Stromal cell of bone marrow (primary cell): ENCODE measurements at regions not wholly inside any gene's neighbourhood (a gene's known extent, or its start where the extent isn't known, plus 50 kb on each side); places are given as distances from the start of the nearest gene placed in this dataset.
"Not testable (repeated sequence)": the region's sequence is repeated elsewhere in the genome, so short reads cannot be mapped to it uniquely, and the experiment has no call there.

Experiments used
- DNase-seq: peaks from one replicate; pipeline ENCODE4 v3.0.0-alpha.2; 2012; ENCODE audit warnings: low read depth

- no peak for DNase-seq
Measured at GRCh38 chr22:49349181-49349835, 478.4 kb downstream of the BRD1 start.

DNA sequence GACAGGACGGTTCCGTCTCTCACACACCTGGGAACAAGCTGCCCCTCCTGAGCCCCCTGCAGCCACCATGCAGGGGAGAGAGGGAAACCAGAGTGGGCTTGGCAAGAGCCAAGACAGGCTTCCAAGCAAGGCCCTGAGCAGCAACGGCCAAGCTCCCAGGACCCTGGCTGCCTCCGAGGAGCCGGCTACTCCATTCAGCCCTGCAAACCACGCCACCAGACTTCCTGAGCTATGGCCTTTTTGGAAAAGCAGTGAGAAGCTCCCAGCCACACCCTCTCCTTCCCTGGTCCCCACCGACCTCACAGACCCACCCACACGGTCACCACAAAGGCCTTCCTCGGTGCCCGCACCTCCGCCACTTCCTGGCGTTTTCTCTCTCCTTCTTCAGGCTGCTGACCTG, 479.0 kb downstream of the BRD1 start:
- no peak for DNase-seq

DNA sequence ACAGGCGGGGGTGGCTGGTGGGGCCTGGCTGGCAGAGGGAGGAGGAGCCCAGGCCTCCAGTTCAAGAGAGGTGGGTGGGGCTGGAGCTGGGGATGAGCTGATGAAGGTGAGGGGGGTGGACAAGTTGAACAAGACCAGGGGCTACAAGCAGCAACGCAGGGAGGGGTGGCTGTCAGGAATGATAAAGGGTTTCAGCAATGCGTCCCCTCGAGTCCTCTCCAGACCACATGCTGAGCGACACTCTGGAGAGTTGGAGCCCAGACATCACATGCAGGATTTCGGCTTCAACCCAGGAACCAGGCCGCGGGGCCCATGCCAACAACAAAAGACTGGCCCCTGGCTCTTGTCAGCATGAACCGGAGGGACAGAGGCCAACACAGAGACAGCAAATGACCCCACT, 480.3 kb downstream of the BRD1 start:
- DNase-seq: no peak

DNA sequence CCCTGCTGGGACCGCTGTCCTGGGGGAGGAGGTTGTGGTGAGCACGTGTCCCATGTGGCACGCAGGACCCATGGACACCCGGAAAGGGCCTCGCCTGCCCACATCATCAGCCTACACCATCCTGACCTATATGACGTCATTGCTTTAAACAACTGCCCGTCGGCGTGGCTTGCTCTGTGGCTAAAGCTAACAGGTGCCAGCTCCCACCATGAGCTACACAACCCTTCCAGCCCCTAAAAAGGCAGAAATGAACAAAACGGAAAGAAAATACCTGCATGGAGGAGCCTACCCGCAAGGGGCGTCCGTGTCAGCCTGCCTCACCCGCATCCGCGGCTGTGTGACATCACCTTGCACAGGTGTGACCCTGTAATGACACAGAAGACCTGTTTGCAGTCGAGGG, 481.8 kb downstream of the BRD1 start:
- DNase-seq: no peak

DNA sequence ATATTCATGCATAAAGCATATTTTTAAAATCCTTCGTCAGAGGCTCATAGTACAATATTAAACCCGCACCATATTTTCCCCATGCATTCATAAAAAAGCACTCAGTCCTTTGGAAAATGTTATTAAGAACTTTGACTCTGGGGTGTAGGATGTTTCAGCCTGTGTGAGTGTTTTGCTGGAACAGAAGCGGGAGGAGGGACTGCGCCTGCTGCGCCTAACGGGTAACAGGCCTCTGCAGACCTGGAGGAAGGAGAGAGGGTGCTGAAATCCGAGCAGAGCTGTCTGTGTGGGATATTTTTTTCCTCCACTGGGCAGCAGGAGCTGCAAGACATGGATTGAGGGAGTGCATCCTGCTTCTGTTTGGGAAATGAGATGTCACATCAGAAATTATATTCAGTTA, 483.0 kb downstream of the BRD1 start:
- DNase-seq: no peak

- DNase-seq: no peak
Measured at GRCh38 chr22:49344161-49344560, 483.5 kb downstream of the BRD1 start.

DNA sequence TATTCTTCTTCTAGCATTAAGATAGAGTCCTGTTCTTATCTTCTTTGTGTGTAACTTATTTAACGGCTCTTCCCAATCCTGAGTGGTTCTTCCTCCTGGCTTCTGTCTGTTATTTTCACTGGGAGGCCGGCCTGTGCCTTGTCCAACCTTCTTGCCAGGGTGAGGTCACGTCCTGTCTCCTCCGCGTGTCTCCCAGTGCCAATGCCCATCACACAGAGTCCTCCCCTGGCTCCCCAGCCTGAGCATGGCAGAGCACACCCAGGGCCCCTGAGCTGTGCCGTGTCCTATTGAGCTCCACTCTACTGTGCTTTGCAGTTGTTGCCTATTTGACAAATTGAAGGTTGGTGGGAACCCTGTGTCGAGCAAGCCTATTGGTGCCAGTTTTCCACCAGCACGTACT, 487.3 kb downstream of the BRD1 start:
- DNase-seq: no peak

GRCh38 chr22:49336483-49336882, 491.2 kb downstream of the BRD1 start:
- not testable (repeated sequence) for DNase-seq

GRCh38 chr22:49334976-49335375, 492.7 kb downstream of the BRD1 start:
- DNase-seq: no peak

GRCh38 chr22:49334449-49334789, 493.3 kb downstream of the BRD1 start:
- no peak for DNase-seq

GRCh38 chr22:49333206-49333605, 494.5 kb downstream of the BRD1 start:
- no peak for DNase-seq

DNA sequence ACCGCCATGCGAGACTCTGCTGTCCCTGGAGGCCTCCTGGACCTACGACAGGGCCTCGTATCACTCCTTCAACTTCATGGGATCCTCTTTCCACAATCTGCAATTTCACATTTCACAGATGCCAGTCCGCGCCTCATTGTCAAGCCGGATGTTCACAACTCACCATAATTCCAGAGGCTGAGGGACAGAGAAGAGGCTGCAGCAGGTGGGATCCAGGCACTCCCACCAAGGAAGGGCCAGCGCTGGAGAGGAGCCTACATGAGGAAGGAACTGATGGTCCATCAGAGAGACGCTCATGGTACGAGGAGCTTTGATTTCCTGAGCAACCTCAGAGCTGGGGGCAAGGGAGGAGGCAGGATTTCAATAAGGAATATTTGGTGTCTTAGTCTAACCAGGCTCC, 495.0 kb downstream of the BRD1 start:
- no peak for DNase-seq

DNA sequence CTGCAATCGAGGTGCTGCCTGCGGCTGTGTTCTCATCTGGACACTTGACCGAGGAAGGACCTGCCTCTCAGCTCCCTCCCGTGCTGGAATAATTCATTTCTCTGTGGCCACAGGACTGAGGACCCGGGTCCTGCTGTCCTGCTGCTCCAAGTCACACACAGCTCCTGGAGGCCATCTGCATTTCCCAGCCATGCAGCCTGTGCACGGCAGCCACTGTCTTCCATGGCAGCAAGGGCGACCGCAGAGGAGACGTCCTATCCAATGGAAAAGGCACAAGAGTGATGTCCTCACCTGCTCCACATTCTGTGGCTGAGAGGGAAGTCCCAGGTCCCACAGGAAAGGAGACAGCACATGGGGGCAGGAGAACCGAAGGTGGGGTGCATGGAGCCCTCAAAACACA, 495.8 kb downstream of the BRD1 start:
- no peak for DNase-seq

DNA sequence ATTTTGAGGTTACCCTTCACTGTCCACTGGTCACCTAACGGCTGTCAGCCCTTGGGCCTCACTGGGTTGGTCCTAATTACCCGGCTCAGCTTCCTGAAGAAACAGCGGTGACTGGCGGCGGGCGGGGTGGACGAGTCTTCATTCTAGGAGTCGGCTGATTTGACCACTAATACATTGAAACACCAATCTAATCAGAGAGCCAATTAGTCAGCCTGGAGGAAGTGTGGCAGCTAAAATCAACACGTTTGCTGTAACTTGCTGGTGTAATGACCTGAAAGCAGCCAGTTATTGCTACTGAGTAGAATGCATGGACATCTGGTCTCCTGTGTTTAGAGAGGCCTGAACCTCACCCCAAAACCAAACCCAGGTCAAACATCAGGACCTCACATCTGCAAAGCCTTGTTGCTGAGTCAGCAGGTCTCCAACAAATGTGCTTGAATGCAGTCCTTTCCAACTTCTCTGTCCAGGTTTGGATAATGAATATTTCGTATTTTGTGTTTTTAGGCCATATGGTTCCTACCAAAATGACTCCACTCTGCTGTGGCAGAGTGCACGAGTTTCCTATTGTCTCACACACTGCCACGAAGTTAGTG, 496.4 kb downstream of the BRD1 start:
- no peak for DNase-seq

DNA sequence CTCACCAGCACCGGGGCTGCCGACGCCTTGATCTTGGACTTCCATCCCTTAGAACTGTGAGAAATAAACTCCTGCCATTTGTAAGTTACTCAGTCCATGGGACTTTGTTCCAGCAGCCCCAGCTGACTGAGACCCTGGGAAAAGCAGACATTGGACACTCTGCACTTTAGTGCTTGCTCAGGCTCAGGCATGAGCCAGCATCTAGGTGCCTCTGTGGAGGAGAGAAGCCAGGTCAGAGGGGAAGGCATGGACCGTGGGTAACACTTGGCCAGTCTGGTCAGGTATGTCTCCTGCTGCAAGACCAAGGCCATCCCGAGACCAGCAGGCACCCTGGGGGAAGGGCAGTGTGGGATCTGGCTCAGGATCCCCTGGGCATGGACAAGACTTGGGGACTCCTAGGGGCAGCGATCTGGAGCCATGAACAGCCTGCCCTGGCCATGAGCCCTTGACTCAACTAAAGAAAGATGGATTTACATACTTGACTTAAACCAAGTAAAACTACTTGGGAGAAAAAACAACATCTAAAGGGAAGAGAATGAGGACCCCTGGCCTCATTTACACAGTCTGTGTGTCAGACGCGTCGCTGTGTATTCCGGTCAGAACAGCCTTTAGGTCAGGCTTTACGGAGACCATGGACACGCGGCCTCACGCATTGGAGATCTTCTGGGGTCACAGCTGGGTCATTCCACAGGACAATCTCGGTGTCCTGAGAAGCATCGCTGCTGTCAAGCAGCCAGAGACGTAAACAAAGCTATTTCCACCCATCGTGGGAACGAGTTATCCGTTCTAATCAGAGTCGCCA, 497.1 kb downstream of the BRD1 start:
- DNase-seq: no peak

DNA sequence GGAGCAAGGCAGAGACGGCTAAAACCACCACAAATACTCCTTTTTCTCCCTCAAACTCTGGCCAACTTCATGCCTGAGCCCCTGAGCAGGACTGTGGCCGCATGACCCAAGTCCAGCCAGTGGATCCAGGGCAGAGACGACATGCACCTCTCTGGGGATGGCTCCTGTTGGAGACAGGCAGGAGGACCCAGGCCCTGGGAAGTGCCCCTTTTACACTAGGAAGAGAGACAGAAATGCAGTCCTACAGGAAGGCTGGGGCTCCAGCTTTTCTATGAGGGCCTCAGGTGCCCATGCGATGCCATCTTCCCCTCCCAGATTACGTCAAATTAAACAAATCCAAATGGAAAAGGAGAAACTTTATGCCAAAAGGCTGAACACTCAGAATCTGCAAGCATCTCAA, 498.0 kb downstream of the BRD1 start:
- no peak for DNase-seq

GRCh38 chr22:49328630-49329405, 498.9 kb downstream of the BRD1 start:
- DNase-seq: no peak

- no peak for DNase-seq
Measured at GRCh38 chr22:49328118-49328475, 499.6 kb downstream of the BRD1 start.

DNA sequence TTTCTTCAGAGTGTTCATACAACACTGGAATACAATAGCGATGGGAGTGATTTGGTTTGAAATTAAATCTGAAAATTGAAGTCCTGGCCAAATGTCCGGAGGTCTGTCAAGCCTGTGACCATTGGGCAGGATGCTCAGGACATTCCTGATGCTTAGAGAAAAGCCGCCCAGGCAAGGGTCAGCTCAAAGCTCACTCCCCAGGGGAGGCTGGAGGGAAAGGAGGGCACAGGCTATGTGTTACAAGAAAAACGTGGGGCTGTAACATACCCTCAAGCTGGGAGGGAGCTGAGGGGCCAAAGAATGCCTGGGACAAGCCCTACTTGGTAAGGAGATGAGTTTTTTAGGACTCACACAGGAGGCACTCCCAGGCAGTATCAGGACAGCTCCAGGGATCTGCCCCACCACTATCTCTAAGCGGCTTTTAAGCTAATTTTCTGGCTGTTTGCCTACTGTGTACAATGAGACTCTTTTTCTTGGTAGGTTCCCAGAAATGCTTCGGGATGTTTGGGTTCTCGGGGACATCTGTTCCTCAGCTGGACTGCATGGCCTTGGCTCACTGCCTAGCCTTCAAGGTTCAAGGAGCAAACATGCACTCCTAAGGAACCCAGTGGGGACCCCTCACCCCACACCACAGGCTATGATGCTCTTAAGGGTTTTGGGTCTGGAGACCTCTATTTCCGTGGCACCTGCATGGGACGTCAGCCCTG, 500.1 kb downstream of the BRD1 start:
- DNase-seq: no peak

DNA sequence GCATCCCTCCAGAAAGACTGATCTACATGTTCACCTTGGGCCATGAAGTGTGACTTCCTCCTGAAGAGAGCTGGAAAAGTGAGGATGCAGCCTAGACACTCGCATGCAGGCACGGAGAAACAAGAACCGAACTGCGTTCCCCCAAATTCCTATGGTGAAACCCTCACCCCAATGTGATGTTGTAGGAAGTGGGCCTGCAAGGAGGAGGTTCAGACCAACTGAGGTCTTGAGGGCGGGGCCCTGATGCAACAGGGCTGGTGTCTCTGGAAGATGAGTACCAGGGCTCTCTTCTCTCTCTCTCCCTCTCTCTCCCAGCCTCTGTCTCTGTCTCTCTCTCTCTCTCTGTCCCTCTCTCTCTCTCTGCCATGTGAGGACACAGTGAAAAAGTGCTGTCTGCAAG, 501.1 kb downstream of the BRD1 start:
- no peak for DNase-seq

GRCh38 chr22:49325531-49326395, 501.9 kb downstream of the BRD1 start:
- DNase-seq: no peak
